ENCODE measurements at regions not wholly inside any gene's neighbourhood (a gene's known extent, or its start where the extent isn't known, plus 50 kb on each side); places are given as distances from the start of the nearest gene placed in this dataset.

GRCh38 chr6:157756708-157757429, 66.2 kb upstream of the SNX9 start:
- peak; percentile 92 for DNase-seq

DNA sequence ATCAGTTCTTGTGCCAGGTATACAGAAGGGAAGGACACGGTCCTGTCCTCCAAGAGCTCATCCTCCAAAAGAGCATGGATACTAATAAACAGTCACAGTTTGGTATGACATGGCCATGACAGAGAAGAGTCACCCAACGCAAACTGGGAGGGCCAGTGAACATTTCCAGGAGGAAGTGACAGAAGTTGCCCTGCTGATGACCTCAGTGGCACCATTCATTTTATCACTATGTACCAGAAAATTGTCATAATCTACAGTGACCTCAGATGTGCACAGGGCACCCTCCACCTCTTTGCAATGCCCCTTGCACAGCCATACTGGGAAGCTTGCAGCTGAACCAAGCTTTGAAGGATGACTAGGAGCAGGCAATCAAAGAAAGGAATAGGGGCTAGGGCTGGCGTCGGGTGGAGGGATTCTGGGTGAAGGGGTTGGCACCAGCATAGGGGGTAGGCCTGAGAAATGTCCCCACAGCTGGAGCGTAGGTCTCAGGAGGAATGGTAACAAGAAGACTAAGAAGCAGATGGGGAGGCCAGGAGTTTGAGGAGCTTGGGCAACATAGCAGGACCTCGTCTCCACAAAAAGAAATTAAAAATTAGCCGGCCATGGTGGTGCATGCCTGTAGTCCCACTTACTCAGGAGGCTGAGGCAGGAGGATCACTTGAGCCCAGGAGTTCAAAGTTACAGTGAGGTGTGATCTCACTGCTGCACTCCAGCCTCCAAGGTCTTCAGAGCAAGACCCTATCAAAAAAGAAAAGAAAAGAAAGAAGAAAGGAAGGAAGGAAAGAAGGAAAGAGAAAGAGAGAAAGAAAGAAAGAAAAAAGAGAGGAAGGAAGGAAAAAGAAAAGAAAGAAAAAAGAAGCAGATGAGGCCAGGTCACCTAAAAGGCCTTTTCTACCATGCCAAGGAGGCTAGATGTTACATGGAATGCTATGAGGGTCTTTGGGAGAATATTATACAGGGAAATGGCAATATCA, 65.3 kb upstream of the SNX9 start:
- DNase-seq, result peak; percentile 8

DNA sequence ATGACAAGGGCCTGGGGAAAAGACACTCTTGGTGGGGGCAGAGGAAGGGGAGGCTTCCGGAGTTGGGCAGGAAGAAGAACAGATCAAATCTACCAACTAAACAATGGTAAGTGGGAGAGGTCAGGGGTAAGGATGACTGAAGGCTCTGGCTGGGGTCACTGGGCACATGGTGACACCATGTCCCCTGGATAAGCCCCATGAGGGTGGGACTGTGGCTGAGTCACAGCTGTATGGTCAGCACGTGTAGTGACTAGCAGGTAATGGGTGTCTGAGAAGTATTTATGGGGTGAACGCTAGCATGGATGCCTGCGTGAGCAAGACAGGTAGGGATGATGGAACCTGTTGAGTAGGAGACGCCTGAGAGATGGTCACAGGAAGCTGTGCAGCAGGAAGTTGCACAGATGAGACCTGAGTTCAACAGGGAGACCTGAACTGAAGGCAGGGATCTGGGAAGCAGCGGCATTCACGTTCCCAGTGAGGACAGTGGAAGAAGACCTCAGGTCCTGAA, 64.5 kb upstream of the SNX9 start:
- no peak for DNase-seq

DNA sequence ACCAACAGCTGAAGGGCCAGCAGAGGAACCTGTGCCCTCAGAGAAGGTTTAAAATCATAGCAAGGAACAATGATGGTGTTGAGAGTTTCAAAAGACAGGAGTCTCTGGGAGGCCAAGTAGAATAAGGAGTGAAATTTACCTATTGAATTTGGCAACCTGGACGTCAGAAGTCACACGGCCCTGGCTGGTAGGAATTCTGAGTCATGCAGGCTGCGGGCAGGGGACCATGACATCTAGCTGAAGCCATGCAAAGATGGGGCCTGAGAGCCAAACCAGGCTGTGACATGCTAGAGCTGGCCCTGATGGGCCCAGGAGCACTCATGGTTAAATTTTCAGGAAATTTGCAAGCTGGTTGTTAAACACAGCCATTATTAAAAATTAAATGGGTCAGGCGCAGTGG, 64.0 kb upstream of the SNX9 start:
- no peak for DNase-seq

DNA sequence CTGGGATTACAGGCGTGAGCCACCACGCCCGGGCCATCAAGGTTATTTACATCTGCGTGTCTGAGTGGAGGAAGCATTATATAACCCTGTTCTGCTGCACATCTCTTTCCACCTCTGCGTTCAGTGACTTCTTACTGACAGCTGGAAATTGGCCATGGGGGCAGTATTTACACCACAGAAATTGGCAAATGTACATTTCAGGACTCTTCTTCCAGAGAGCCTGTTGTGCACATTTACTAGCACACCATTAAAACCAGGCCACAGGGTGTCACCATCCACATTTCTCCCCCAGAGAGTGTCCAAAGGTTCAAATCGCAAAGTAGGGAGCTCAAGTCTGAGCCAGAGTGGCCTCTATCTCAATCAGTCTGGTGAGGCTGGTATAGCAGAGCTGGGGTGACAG, 62.9 kb upstream of the SNX9 start:
- DNase-seq, result no peak

- DNase-seq, result peak; percentile 14
Observed at GRCh38 chr6:157760589-157761330, 62.3 kb upstream of the SNX9 start.

DNA sequence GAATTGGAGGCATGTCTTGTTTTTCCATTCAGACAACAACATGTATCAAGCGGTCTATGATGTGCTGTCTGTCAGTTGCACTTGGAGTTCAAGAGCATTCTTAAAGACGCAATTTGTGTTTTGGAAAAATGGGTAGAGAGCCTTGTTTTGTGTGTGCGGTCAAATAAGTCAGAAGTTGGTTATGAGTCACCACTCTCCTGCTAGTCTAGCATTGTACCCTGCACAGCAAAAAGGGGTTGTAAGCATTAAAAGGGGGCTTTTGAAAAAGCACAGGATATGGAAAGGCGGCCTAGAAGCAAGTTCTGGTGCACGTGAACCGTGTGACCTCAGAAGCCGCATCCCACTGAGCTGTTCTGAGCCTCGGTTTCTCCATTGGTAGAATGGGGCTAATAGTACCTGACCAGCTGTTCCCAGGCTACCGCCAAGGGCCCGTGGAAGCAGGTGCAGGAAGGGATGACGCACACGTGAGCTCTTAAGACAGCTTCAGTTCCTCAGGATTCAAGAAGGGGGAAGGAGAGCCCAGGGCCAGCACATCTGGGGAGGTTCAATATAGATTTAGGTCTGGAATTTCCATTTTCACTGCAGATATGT, 61.6 kb upstream of the SNX9 start:
- DNase-seq, result no peak

DNA sequence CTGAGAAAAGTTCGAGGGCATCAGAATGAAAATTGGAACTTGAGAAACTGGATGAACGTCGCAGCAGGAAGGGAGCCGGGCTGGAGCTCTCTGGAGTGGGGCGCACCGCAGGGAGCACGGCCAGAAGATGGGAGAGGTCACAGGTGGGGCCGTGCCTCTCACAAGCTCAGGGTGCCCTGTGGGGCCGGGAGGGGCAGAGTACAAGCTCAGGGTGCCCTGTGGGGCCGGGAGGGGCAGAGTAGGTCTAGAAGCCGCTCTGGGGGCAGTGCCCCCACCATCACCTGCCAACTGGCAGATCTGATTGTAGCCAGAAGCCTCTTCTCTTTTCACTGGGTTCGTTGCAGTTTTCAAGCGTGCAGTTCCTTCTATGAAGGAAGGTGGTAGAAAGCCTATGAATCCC, 61.1 kb upstream of the SNX9 start:
- DNase-seq, result no peak

- DNase-seq, result peak; percentile 58
Observed at GRCh38 chr6:157762636-157763035, 60.4 kb upstream of the SNX9 start.

DNA sequence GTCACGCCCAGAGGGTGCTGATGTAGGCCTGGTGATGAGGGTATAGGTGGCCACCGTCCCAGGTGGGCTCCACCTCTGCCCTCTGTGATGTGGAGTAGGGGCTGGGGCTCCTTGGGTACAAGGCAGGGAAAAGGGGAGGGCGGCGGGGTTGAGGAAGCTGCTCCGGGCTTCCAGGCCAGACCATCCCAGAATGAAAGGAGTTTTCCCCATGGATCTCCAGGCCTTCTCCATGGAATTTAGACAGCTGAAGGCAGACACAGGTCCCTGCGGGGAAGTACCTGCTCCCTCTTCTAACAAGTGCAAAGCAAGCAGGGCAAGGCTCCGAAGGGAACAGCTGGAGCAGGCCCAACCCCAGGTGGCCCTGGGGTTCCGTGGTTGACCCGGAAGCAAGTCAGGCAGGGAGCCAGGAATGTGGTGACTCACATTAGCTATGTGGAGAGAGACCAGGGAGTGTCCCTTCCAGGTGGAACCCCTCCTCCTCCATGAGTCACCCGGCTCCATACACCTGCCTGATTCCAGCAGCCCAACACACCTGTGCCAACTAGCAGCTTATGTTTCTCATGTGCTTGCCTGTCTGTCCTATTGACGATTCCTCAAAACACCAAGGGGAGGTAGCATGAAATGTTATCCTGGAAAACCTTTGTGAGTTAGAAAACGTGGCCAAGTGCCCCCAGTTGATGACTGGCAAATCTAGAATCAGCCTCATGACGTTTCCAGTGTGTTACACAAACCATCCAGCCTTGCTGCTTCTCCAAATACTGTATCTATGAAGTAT, 59.7 kb upstream of the SNX9 start:
- DNase-seq, result peak; percentile 20

DNA sequence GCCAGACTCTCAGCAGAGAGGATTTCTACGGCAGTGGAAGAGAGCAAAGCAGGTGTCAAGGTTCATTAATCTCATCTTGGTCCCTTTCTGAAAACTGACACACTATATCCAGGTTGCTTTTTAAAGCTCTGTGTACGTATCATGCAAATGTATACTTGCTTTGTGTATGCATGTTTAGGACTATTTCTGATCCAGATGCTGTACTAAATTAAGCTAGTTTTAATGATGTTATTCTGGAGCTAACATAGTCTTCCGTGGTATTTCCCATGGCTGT, 59.2 kb upstream of the SNX9 start:
- no peak for DNase-seq

DNA sequence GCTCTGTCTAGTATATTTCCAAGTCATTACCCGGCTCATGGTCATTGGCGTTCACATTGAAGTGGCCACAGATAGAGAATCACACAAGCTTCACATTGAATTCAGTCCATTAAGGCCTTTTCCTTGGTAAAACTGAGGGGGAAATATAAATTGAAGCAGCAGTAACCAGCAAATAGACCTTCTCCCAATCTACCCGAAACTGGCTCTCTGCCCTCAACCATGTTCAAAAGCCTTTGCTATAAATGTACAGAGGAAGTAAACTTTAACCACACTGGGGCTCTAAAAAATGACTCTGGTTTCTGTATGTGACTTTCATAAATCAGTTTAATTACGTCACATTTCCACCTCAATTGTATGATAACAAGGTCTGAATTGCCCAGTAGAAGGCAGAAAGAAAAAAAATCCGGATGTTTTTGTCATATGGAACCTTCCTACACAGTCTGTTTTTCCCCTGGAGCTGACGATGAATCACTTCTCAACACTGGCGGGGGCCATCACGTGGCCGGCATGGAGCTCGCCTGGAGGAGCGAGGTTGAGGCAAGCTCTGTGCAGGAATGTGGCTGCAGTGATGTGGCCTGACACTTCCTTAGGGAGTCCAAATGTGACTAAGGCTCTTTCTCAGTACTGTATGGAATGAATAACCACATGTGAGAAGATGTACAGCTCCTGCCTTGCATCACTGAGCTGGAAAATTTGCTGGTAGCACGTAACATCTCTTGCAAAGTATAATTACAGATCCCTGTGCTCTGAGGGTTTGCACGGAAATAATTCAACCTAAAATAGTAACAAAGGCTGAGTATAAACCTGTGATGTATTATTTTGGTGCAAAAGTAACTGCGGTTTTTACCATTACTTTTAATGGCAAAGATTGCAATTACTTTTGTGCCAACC, 58.6 kb upstream of the SNX9 start:
- peak; percentile 84 for DNase-seq

DNA sequence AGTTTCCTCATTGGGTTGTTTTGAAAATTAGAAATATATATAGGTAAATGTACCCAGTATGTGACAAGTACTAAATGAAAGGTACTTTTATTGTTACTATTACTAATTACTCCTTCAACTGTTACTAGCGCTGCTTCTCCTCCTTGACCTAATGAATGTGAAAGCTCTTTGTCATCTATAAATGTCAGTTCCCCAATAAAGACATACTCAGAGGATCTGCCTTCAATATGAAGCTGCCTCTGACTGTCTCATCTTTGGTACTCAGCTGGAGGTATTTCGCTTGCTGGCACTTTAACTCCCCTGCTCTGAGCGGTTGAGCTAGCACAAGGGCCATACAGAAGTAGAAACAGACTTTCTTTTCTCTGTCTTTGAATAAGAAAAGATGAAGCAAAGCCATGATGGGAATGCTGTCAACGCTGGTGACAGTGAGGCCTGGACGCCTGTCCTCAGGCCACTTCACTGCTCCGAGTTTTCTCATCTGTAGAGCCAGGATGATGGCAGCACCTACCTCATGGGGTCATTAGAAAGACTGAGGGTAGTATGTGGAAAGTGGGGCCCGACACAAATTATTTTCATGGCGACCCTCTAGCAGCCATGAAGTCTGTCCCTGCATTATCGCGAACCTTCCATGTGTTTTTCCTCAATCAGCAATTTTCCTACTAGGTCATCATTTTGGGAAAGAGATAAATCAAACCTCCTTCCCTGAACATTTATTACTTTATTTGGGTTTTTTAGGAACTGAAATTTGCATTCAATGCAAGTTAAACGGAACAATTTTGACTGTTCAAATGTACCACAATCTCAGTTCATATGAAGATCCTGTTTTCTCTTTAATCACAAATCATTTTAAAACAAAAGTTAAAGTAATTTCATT, 55.9 kb upstream of the SNX9 start:
- no peak for DNase-seq

- DNase-seq, result no peak
Observed at GRCh38 chr6:157767775-157768156, 55.3 kb upstream of the SNX9 start.

GRCh38 chr6:157768304-157768703, 54.7 kb upstream of the SNX9 start:
- DNase-seq, result peak; percentile 56

DNA sequence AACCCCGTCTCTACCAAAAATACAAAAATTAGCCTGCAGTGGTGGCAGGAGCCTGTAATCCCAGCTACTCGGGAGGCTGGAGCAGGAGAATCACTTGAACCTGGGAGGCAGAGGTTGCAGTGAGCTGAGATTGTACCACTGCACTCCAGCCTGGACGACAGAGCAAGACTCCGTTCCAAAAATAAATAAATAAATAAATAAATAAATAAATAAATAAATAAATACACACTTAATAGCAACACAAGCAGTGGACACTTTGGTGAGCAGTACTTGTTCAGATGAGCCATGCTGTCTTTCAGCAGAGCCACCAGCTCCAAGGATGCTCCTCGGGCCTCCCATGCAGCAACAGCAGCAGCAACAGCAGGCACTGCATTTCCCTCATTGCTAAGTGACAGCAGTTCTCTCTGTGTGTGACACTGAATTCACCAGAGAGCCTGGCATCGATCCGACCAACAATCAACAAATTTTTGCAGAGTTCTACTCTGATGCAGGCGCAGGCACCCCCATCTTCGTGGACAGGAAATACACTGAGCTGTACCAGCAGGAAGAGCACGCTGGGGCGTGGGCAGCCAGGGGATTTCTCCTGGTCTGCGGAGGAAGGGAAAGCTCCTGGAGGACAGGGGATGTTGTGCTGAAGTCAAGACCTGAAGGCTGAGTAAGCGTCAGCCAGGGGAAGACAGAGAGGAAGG, 54.0 kb upstream of the SNX9 start:
- DNase-seq, result no peak

- no peak for DNase-seq
Observed at GRCh38 chr6:157769776-157770426, 53.1 kb upstream of the SNX9 start.

DNA sequence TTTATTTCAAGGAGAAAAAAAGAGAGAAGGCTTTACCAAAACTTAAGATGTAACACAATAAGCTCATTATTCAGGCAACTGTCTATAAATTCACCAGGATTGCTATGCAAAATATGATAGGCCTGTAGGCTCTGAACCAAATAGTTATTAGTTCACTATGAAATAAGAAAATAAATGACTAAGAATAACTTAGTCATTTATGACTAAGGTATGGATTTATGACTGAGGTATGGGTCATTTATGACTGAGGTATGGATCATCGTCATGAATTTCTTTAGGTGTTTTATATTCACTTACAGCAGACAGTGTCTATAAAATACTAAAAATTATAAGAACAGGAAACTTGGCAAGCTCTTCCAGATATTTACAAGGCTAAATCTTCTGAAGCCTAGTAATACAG, 52.1 kb upstream of the SNX9 start:
- no peak for DNase-seq

- DNase-seq, result no peak
Observed at GRCh38 chr6:157772820-157773219, 50.2 kb upstream of the SNX9 start.

Measured in hematopoietic multipotent progenitor cell treated with erythropoietin and hydrocortisone succinate and interleukin-3 and kit ligand, for 4 days (in vitro differentiated cells).